OCI-M1 (cell line): ENCODE measurements at regions not wholly inside any gene's neighbourhood (a gene's known extent, or its start where the extent isn't known, plus 50 kb on each side); places are given as distances from the start of the nearest gene placed in this dataset.
"Not testable (repeated sequence)": the region's sequence is repeated elsewhere in the genome, so short reads cannot be mapped to it uniquely, and the experiment has no call there.

Source experiments
- DNase-seq: peaks from one replicate; lab custom pipeline; 2025; lab: John Stamatoyannopoulos, UW

DNA sequence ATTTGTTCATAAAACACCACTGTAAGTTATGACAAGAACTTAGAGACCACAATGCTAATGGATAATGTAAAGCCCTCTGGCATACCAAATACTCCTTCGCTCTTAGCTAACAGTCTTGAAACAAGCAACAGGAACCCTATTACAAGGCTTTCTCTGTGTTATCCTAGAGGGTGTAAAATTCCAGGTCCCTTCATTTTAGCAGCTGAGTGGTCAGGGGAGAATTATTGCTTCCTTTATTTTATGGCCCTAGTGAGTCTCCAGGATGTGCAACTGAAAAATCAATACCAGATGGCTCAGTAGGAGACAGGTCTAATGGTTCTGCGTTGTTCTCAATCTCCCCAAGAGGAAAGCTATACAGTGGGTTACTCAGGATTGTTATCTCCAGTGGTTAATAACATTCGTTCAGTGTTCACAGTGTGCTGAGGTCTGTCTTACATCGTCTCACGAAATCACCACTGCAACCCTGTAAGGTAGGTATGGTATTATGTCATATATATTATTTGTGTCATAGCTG lies 172.7 kb upstream of the CNOT2 start:
- no peak for DNase-seq

DNA sequence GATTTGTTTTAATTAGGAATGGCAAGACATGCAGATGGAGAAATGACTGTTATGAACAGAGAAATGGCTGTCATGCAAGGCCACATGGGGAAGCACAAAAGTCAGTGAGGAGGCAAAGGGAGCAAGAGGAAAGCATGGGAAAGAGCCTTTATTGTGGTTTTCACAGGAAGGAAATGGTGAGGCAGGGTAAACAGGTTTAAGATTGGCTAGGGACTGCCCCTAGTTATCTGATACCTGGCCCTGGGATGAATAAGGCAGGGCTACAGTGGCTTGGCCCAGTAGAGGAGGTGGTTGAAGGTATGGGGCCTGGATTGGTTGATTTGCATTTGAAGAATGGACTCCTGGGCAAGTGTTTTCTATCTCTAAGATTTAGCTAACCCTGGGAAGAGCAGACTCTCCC lies 168.7 kb upstream of the CNOT2 start:
- DNase-seq: no peak

DNA sequence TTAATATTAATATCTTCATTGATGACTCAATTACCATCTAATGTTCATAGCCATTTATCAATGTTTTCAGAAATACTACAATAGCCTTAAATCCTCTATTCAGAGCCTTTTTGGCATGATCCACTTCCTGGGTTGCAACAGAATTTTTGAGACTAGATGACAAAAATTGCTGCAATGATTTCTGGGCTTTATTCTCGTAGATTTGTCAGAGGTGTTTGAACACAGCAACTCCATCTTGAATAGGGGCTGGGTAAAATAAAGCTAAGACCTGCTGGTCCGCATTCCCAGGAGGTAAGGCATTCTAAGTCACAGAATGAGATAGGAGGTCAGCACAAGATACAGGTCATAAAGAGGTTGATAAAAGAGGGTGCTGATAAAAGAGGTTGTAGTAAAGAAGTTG lies 165.8 kb upstream of the CNOT2 start:
- no peak for DNase-seq

DNA sequence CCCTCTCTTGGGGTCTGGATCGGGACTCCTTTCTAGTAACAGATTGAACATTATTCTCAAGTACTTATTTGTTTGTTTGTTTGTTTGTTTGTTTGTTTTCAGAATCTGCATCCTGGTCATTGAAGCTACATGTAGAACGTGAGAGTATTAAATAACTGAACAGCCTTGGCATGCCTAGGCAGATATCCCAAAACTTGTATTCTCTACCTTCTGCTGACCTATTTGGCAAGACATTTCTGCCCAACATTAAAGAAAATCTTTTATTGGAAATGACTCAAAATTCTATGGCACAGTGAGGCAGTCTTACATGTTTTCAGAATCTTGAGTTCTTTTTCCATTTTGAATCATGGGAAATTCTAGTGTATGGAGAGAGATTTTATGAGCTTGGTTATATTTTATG lies 165.1 kb upstream of the CNOT2 start:
- DNase-seq: no peak

DNA sequence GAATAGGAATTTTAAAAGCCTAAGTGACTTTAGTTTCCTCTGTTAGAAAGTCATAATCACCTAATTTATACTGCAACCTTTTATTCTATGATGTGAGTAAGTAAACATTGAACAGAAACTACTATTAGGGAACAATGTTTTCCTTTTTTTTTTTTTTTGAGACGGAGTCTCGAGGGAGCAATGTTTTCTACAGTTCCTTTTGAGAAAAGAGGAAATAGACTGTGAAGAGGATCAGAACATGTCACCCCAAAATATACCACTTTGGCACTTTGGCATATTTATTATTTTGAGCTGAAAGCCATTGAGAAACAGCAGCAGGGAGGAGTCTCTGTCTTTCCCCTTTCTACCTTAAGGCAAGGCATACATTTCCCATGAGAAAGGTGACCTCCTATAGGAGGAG lies 162.7 kb upstream of the CNOT2 start:
- DNase-seq: no peak

DNA sequence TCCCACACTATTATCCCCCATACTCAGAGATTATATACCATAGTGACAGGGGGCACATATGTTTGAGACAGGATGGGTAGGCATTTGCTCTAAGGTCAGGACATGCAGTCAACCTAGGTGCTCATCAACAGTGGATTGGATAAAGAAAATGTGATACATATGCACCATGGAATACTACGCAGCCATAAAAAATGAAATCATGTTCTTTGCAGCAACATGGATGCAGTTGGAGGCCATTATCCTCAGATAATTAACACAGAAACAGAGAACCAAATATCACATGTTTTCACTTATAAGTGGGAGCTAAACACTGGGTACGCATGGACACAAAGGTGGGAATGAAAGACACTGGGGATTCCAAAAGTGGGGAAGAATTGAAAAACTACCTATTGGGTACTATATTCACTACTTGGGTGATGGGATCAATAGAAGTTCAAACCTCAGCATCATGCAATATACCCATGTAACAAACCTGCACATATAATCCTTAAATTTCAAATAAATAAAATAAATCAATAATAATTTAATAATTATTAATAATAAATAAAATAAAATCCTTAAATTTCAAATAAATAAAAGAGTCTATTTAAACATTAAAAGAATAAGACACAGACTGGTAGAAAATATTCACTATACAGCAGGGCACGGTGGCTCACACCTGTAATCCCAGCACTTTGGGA lies 160.1 kb upstream of the CNOT2 start:
- no peak for DNase-seq

DNA sequence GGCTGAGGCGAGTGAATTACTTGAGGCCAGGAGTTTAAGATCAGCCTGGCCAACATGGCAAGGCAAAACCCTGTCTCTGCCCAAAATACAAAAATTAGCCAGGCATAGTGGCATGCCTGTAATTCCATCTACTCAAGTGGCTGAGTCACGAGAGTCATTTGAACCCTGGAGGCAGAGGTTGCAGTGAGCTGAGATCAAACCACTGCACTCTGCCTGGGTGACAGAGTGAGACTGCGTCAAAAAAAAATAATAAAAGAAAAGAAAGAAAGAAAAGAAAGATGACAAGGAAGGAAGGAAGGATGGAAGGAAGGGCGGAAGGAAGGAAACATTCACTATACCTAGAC lies 159.6 kb upstream of the CNOT2 start:
- DNase-seq: no peak

DNA sequence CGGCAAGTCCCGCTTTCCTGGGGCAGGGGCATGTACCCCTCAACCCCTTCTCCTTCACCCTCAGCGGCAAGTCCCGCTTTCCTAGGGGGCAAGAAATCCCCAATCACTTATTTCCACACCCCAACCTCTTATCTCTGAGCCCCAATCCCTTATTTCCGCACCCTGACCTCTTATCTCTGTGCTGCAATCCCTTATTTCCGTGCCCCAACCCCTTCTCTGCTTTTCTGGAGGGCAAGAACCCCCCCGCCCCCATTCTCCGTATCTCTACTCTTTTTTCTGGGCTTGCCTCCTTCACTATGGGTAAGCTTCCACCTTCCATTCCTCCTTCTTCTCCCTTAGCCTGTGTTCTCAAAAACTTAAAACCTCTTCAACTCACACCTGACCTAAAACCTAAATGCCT lies 156.9 kb upstream of the CNOT2 start:
- DNase-seq: not testable (repeated sequence)

DNA sequence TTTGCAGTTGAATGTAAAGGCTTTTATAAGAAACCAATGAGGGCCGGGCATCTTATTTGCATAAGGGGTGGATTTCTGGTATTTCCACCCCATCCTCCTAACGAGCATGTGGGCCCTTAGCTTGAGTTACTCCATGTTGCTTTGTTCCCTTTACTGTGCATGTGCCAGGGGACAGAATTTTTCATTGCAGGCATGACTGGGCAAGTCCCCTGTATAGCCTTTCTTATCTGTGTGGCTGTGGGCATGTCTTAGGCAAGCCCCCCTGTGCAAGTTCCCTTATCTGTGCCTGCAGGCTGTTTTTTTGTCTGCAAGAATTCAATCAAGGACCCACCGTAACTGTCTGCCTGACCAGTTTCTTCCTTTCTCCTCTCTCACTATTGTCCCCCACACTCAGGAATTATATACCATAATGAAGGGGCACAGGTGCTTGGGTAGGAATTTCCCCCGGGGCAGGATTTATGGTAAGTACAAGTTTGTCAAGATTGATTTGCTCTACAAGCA lies 152.2 kb upstream of the CNOT2 start:
- DNase-seq: peak; percentile 89

DNA sequence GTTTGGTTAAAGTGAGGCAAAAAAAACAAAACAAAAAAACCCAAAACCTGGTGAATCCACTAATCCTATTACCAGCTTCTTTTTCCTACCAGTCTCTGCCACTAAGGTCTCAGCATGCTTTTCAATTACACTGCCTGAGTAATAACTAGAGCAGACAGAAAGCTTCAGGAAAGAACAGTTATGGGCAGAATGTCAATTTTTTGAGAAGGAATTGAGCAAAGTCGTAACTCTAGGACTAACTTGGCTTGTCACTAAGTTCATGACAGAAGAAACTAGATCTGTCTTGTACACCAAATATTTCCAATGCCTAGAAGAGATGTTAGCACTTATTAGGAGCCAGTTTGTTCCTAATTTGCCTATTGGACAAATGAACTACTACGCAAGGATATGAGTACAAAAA lies 148.8 kb upstream of the CNOT2 start:
- DNase-seq: no peak

DNA sequence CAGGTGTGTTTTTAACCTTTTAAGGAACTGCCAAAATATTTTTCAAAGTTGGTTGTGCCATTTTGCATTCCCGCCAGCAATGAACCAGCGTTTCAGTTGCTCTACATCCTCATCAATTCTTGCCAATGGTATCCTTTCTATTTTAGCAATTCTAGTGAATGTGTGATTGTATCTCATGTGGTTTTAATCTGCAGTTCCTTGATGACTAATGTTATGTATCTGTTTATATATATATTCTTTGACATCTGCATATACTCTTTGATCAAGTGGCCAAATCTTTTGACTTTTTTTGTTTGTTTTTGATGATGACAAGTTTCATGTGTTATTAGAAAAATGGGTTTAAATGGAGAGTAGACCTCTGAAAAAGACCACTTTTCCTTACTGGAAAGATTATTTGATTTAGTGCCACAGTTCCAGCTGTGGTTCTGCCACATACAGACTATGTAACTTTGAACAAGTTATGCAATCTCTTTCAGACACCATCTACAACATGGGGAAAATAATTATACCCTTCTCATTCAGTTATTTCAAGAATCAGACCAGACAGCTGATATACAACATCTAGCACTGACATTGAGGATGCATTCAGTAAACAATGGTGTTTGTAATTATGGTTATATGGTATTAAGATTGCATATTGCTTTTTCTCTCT lies 146.3 kb upstream of the CNOT2 start:
- peak; percentile 42 for DNase-seq

DNA sequence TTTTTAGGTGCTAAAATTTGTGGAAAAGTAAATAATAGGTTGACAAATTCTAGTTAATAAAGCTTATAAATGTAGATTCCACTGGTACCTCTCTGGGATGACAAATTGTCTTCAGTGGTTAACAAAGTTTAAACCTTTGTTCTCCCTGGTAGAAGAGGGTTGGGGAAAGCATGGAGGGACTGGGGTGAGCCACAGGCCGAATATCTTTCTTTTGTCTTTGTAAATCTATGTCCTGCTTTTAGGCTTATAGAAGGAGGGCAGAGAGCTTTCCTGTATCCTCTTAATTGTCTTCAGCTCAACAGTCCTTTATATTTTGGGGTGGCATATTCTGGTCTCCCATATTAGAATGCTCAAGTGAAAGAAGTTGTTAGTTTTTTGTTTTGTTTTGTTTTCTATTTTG lies 142.2 kb upstream of the CNOT2 start:
- DNase-seq: no peak

DNA sequence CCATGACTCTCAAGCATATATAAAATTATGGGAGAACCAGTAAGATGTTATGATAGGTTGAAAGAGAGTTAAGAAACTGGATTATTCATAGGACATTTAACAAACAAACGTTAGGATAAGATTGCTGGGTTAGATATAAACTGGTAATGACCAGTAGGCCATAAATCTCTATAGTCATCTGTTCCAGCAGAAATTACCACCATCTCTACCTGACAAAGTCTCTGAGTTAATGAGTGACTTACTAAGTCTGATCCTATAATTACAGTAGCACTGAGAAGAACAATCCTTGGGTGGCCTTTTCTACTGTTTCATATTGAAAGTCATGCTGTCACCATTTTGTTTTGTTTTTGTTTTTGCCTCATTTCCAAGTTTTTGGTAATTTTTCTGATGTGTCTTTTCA lies 136.9 kb upstream of the CNOT2 start:
- DNase-seq: no peak

DNA sequence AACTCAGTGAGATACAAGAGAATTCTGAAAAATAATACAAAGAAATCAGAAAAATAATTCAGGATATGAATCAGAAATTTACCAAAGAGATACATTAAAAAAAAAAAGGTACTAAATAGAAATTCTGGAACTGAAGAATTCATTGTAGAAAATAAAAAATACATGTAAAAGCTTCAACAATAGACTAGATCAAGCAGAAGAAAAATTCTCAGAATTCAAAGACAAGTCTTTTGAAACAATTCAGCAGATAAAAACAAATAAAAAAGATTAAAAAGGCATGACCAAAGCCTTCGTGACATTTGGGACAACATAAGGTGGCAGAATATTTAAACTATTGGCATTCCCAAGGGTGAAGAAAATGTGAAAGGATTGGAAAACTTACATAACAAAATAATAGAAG lies 133.1 kb upstream of the CNOT2 start:
- DNase-seq: peak; percentile 16

DNA sequence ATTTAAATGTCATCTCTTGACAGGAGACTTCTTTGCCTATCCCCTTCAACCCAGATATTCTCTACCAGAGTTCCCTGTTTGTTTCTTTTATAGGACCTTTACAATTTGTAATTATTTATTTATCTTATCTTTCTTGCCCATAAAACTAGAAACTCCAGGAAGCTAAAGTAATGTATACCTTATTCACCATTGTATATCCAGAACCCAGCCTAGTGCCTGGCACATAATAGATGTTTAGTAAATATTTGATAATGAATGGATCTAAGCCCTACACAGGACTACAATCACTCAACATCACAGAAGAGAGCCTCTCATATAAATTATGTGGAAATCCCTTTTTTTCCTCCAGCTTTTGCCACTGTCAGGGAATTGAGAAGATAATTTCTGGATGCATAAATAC lies 125.6 kb upstream of the CNOT2 start:
- DNase-seq: no peak

DNA sequence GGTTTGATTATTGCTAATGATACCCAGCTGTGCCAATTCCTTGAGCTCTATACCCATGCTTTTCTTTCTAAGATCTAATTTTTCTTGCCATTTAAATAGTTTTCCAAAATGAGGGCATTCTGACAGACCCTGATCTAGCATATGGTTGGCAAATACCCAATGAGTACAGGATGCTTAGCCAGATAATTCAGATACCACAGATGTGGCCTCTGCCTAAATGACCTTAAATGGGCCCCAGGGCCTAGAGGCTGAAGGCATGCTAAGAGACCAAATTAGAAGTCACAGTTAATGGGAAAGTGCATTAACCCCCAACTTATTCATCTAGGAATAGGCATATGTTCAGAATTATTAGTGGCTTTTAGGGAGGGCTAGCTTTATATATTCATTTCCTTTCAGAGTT lies 122.3 kb upstream of the CNOT2 start:
- DNase-seq: no peak

DNA sequence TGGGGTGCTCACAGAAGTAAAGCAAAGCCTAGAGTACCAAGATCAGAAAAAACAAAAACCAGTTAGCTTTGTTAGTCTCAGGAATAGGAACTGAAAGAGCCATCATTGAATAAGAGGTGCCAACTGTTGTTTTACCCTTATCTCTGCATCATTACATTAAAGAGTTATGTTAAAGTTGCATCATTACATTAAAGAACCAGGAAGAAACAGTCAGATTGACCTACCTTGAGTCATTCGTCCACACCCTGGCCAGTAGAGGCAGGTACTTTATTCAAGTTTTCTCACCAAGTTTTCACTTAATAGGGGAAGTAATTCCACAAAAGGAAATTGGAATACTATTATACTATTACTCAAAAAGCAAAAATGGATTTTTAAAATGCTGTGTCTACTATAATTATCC lies 121.7 kb upstream of the CNOT2 start:
- DNase-seq: peak; percentile 7

DNA sequence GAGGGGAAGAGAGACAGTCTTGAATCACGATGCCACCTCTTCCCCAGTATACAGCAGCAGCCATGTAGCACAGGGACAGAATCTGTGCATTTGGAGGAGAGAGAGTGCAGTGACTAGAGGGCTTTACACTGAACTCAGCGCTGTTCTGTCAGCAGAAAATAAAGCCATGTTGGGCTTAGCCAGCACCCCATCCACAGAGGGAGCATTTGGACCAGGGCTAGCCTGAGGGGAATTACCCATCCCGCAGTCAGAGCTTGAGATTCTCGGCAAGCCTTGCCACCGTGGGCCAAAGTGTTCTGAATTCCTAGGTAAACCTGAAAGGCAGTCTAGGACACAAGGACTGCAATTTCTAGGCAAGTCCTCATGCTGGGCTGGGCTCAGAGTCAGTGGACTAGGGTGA lies 120.4 kb upstream of the CNOT2 start:
- no peak for DNase-seq

DNA sequence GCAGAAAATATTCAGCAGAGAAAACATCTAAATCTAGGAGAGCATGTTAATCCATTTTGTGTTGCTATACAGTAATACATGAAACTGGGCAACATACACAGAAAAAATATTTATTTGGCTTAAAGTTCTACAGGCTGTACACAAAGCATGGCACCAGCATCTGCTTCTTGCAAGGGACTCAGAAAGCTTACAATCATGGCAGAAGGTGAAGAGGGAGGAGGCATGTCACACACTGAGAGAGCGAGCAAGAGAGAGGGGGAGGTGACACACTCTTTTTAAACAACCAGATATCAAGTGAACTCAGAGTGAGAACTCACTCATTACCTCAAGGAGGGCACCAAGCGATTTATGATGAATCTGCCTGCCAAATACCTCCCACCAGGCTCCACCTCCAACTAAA lies 94.2 kb upstream of the CNOT2 start:
- no peak for DNase-seq

DNA sequence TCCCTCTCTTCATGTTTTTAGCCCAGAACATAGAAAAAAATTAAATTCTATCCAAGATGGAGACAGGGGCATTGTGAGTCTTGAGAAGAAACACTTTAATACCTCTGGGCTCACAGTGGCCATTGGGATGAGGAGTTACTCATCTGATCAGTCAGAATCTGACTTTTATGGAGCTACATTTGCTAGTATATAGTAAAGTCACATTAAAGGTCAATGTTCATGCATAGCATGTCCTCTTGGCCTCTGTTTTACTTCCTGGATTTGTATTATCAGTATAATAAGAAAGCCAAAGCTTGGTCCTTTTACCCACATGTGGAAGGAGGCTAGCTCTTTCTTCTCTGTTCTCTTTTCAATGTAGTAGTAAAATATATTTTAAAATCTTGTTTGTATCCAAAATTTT lies 93.6 kb upstream of the CNOT2 start:
- no peak for DNase-seq

DNA sequence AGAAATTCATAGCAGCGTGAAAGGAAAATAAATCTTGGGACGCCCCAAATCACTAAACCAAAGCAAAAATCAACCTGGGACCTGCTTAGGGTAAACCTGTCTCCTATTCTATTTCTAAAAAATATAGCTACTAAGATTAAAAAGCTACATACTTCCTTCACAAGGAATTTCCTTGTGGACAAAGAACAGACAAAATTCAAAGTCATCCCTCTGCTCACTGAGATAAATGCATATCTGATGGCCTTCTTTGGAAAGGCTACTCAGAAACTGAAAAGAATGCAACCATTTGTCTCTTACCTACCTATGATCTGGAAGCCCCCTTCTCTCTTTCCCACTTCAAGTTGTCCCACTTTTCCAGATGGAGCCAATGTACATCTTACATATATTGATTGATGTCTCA lies 93.0 kb upstream of the CNOT2 start:
- peak; percentile 11 for DNase-seq

DNA sequence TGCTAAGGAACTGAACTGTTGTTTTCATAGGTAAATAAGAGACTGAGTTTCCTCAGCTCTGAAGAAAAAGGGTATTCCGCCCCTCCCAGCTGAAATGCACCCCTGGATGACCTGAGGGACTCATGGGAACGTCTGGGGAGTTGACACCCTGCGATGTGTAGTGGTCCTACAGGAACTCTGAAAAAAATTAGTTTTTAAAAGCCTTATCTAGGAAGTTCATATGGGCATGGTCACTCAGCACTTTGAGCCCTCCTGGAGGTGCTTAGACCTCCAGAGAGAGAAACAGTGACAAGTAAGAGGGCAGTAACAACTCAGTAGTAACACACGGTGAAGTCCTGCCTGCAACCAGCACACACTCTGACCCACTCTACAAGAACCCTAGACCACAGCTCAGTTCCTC lies 91.2 kb upstream of the CNOT2 start:
- DNase-seq: no peak

DNA sequence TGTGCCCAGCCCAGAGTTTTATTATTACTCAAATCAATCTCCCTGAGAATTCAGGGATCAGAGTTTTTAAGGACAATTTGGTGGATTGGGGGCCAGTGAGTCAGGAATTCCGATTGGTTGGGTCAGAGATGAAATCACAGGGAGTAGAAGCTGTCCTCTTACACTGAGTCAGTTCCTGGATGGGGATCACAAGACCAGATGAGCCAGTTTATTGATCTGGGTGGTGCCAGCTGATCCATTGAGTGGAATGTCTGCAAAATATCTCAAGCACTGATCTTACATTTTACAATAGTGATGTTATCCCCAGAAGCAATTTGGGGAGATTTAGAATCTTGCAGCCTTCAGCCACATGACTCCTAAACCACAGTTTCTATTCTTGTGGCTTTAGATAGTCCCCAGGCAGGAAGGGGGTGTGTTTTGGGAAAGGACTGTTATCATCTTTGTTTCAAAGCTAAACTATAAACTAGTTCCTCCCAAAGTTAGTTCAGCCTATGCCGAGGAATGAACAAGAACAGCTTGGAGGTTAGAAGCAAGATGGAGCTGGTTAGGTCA lies 89.1 kb upstream of the CNOT2 start:
- no peak for DNase-seq
